Esophagus mucosa (tissue), 1 donor: ENCODE measurements at regions not wholly inside any gene's neighbourhood (a gene's known extent, or its start where the extent isn't known, plus 50 kb on each side); places are given as distances from the start of the nearest gene placed in this dataset.

ENCODE experiments used
- ATAC-seq: fragments of 200-7000 bp; cut with Tn5 transposase; one replicate; pipeline ENCODE4 v1.9.1; 2020
- donor health status: DM: yes; HTN: yes; CAD: no.

DNA sequence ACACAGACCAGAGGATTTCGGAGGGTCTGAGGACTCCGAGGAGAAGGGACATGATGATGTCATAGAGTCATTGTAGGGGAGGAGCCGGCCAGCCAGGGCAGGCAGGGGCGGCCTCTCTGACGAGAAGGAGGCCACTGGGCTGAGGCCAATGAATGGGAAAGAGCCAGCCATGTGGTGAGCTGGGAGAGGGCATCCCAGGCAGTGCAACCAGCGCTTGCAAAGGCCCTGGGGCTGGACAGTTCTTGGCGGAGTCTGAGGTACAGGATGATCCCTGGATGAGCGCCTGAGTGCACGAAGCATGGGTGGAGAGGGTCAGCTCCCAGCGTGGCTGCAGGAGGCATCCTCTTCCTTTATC lies 158.6 kb upstream of the FOXF1 start:
- ATAC-seq, result peak; percentile 35

DNA sequence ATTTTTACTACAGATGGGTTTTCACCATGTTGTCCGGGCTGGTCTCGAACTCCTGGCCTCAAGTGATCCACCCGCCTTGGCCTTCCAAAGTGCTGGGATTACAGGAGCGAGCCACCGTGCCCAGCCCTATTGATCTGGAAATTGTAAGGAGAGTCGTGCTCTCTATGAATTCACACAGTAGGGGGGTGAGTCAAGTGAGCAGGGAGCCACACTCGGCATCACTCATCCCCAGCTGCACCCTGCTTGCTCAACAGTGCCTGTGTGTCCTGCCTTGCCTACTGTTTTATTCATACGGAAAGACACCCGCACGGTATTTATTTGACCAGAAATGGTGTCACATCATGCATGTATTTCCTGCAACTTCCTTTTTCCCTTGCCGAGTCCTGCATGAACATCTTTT lies 157.2 kb upstream of the FOXF1 start:
- ATAC-seq, result no peak

DNA sequence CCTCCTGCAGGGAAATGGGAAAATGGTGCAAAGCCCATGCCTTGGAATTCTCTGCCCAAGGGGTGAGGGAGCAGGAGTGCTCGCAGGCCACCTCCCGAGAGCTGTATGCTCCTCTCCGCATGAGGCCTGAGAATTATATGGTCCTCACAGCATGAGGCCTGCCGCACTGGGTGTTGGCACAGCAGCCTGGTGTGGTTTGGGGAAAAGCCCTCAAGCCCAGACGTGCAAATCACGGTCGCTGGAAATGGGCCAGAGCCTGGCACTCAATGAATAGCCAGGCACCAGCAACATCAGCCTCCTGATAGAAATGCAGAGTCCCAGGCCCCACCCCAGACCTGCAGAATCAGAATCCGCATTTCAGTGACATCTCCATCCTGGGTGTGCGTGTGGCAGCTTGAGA lies 156.4 kb upstream of the FOXF1 start:
- ATAC-seq, result no peak

DNA sequence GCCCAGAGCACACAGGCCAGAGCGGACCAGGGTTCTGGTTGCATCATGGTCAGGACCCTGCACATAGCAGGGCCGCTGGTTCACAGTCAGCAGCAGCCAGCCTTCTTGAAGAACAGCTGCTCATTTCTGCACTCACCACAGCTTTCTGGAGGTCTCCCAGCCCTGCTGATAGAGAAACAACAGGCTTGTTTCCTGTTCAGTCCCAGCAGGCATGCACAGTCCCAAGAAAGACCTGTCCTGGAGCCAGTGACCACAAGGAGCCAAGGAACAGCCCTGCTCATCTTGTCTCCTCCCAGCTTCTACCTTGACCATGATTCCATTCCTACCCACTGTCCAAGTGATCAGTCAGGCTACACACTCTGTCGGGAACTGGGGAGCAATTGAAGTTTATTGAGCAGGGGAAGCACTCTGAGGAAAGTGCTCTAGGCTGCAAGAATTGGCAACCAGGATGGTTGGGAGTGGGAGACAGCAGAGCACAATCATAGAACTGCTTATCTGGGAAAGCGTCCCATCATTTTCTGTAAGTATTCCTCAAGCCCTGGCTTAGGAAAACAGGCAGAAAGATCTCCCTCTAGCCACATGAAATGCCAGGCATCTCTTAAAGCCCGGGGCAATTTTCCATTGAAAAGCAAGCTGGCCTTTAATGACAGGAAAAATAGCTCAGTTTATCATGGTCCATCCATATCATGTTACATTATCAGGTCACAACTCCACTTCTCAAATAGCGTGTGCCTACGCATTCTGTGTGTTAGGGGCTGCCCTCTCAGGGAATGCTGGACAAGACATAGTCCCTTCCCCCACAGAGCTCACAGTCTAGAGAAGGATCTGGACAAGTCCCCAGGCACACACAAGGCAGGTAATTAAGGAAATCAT lies 155.4 kb upstream of the FOXF1 start:
- no peak for ATAC-seq

DNA sequence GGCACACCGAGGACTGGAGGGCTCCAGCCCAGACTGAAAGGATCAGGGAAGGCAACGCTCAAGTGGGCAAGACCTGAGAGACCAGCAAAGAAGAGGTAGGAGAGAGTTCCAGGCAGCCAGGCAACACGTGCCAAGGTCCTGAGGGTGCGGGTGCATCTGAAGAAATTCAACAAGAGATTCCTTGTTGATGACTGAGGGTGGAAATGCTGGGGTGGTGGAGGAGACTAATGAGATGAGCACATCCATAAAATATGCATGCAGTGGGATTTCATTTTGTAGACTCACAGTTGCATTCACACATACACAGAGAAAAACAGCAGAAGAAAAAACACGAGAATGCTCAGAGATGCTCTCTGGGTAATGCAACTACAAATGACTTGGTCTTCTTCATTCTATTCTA lies 154.8 kb upstream of the FOXF1 start:
- ATAC-seq, result no peak

DNA sequence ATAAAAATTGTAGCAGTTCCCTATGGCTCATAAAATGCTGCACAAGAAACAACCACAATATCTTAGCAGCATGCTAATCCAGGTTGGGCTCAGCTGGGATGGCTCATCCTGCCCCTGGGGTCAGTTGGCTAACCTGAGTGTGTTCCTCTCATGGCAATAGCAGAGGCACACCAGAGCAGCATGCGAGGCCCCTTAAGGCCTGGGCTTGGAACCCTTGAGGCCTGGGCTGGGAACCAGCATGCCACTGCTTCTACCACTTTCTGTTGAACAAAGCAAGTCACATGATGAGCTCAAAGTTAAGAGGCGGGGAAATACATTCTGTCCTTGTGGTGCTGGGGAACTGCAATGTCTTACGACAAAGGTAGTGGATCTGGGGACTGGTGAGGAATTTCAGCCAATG lies 154.4 kb upstream of the FOXF1 start:
- ATAC-seq, result no peak

DNA sequence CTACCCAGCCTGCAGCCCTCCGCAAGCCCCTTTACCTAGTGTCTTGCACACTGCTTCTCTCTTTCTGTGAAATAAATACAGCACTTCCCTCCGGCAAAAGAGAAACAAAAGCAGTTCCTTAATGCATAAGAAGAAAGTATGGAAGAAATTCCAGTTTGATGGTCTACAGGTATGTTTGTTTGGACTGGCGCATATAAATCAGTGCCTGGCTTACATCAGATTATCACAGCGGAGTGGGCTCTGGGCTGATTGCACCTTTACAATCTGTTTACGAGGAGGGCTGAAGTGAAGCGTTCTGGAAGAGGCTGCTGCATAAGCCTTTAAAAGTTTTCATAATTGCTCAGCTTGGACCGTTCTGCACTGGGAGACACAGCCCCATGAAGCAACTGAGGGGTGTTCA lies 153.5 kb upstream of the FOXF1 start:
- ATAC-seq, result no peak

DNA sequence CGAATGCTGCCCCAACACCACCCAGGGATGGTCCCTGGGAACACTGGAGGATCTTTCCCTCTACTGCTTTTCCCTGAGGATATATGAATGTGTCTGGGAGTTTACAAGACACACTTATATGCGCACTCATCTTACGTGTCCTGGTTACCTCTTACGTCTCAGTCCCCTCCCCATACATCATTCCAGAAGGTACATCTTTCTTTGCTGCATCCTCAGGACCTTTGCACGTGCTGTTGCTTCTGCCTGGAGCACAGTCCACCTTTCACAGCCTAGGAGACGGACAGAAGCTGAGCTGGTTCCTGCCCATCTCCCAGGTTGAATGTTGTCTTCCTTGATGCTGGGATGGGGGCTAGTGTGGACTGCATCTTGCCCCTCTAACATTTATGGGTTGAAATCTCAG lies 153.0 kb upstream of the FOXF1 start:
- no peak for ATAC-seq

DNA sequence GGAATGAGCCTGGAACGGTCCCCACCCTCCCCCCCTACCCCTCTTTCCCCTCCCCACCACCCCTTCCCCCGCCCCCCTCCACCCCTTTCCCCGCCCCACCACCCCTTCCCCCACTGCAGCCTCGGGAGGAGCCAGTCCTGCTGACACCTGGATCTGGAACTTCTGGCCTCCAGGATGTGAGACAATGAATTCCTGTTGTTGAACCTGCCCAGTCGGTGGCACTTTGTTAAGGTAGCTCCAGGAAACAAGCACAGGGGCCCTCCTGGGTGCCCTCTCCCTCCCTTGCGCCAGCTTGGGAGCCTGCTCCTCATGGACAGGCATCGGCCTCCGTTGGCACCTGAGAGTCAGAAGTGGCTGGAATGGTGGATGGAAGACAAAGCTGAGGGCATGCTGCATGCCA lies 152.4 kb upstream of the FOXF1 start:
- ATAC-seq, result no peak

DNA sequence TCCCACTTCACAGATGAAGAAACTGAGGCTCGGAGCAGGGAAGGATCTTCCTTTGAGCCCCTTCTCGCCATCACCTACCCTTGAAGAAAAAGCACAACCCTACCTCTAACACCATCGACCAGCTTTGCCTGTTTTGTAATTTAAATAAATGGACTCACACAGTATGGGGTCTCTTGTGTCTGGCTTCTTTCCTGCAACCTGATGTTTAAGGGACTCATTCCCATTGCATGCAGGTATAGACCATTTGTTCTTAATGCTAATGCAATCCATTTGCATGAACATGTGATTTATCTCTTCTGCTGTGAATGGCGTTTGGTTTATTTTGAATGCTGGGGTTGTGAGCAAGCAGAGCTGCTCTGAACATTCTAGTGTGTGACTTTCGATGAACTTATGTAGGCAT lies 150.8 kb upstream of the FOXF1 start:
- ATAC-seq, result no peak

DNA sequence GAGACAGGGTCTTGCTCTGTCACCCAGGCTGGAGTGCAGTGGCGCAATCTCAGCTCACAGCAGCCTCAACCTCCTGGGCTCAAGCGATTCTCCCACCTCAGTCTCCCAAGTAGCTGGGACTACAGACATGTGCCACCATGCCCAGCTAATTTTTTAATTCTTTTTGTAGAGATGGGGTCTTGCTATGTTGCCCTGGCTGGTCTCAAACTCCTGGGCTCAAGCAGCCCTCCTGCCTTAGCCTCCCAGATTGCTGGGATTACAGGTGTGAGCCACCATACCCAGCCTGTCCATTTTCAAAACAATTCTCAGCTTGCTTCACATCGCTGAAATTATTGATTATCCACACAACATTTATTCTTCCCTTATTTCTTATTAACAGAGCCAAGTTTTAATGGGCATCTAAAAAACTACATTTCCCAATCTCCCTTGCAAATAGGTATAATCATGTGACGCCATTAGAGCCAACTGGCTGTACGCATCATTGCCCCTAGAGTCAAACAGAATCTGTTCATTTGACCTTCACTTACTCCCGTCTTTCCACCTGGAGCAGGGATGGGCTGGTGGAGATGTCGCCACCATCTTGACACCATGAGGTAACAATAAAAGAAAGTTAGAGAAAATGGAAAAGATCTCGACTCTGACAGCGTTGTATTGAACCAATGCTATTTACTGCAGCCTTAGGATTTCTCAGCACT lies 148.0 kb upstream of the FOXF1 start:
- no peak for ATAC-seq

DNA sequence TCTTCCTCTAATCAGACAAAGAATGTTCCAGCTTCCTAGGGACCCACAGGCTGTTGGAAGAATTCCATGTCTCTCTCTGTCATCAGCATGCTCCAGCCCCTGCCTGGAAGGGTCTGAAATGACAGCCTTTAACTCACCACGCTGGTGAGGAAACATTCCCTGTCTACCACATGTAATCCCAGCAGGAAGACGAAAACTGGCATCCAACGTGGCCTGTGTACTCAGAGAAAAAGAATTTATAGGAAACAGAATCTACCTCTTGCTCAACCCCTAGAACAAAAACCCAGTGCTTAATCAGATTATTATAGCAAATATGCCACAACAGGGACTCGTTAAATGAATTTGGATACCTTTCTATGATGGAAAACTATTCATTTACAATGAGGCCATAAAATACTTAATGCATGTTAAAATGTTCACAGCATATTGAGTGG lies 147.3 kb upstream of the FOXF1 start:
- no peak for ATAC-seq

DNA sequence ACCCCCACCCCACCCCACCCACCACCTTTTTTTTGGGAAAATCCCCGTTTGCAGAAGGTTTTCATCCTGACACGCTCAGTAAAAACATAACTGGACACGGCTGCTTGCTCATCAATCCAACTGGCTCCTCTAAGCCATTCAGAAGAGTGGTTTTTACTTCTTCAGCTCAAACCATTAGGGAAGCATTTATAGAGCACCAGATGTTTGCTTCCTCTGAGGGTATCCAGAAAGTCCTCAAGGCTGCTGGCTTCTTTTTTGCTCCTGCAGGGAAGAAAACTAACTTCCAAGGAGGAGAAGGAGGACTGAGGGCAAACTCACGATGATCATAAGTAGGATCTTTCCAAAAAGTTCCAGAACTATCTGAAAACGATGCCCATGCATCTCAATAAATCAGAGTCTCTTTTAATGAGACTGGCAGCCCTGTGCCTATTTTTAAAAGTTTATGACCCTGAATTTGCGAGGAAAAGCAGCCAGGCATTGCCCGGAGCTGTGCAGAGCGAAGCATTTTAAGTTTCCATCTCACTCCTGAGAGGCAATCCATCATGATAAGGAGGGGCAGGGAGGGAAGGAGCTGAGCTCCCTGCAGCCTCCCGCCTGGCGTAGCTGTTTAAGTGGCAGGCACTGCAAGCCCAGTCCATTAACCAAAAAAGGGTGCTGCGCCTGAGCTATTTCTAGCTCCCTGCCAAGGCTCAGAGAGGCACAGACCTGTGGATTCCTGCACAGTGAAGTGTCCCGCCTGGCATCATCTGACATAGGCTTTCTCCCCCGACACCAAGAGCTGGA lies 146.3 kb upstream of the FOXF1 start:
- no peak for ATAC-seq

DNA sequence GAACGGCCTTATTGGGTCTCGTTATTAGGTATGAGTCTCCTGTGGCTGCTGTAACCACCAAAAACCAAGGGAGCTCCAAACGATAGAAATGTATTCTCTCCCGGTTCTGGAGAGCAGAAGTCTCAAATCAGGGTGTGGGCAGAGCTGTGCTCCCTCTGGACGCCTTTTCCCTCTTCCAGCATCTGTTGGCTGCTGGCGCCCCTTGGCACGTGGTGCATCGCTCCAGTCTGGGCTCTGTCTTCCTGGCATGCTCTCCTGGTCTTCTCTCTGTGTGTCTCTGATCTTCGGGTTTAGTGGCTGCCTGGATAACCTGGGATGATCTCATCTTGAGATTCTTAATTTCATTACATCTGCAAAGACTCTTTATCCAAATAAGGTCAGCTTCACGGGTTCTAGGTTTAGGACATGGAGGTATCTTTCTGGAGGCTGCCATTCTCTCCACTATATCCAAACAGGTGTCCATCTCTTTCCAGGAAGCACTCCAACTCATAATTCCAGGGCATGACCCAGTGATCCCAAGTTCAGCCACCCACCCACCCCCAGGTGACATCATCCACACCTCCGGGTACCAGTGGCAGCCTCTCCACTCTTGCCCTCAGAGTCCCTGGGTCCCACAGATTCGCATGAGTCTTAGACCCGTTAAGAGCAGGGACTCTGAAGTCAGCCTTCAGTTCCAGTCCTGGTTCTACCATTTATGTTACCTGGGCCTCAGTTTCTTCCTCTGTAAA lies 145.5 kb upstream of the FOXF1 start:
- ATAC-seq, result no peak

DNA sequence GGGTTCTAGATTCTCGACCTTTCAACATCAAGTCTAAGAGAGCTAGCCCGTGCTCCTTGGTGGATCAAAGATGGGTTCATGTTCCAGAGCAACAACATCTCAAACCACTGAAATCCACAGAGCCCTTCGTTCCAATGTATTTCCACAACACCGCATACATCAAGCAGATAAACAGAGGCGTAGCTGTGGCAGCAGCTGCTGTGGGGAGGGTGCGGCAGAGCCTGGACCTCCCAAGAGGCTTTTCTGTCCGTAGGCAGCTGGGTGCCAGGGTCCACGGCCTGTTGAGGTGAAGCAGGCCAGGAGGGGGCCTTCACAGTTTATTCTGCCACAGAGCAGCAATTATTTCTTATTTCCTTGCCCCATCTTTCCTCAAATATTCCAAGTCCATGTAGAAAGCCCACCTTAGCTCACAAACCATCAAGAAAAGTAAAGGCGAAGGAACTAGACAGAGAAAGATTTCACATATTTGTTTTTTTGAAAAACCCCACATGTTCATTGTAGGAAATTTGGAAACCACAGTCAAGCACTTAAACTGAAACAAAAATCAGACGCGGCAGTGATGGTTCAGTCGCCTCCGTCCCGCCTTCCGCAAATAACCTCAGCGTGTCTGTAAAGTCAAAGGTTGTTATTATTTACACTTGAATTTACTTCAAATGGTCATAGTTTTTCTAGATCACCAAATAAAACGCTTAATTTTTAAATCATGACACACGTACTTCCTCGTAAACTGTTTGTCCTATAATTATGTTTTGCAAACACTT lies 144.6 kb upstream of the FOXF1 start:
- no peak for ATAC-seq

DNA sequence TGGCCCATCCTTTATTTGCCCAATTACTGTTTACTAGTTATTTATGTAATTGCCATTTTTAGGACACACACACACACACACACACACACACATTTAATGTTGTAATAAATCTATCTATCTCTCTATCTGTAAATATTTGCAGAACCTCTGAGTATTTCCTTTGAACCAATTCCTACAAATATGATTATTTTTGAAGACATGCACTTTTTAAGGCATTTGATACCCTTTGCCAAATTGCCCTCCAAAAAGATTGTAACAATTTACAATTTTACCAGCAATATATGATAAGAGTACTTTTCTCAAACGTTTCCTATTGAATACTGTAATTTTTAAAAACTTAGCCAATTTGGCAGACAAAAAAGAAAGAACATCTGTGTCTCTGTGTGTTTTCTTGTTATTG lies 143.8 kb upstream of the FOXF1 start:
- ATAC-seq, result no peak

DNA sequence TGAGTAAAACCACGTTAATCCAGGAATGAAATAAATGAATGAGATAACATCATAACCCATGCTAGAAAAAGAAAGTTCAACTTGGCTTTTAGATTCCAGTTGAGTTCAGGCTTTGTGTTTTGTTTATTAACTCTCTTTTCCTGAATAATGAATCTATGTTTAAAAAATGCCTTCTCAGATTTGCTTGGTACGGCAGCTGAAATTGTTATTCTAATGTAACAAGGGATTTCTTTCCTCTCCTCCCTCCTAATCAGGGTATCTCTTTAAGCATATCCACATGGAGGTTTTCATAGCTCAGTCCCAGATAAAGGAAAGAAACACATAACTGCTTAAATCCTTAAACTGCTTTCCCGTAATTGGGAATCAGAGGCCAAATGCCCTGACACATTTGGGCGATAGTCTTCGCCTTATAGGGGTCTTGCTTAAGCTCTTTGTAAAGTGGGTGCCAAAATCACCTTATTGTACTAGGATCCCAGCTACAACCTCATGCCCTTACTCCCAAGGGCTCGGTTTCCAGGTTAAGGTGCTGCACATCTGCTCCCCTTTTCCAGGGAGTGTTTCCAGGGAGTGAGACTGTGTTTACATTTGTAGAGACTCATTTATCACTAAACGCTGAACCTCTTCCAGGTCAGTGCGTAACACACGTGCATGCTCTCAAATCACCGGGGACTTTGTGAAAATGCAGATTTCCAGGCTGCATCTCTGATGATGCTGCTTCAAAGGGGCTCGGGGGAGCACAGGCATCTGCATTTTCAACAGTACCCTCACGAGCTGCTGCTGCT lies 142.8 kb upstream of the FOXF1 start:
- ATAC-seq, result no peak

DNA sequence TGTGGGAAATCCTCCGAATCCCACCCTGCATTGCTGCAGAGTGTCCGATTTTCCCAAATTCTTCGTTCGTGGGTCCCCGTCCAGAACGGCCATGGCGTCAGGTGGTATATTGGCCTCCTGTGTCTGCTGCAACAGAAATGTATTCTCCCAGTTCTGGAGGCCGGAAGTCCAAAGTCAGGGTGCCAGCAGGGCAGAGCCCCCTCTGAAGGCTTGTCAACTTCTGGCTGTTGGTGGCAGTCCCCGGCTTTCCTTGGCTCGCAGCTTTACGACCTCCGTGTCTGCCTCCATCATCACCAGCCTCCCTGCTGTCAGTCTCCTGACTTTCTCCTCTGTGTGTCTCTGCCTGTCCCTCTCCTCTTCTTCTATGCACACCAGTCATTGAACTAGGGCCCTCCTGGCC lies 142.1 kb upstream of the FOXF1 start:
- no peak for ATAC-seq

DNA sequence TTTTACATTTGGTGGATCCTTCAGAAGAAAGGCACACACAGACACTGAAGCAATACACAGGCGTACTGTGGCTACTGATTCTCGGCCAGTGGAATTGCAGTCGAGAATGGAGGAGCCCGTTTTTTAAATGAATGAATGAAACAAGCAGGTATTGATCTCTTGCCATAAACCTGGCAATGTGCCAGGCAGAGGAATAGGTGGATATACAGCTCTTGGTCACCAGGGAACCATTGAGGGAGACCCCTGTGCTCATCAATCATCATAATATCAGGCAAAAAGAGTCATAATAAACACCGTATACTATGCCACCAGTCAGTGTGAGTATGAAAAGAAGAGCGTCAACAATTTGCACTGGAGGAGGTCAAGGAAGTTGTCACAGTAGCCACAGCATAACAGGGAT lies 140.3 kb upstream of the FOXF1 start:
- ATAC-seq, result no peak

DNA sequence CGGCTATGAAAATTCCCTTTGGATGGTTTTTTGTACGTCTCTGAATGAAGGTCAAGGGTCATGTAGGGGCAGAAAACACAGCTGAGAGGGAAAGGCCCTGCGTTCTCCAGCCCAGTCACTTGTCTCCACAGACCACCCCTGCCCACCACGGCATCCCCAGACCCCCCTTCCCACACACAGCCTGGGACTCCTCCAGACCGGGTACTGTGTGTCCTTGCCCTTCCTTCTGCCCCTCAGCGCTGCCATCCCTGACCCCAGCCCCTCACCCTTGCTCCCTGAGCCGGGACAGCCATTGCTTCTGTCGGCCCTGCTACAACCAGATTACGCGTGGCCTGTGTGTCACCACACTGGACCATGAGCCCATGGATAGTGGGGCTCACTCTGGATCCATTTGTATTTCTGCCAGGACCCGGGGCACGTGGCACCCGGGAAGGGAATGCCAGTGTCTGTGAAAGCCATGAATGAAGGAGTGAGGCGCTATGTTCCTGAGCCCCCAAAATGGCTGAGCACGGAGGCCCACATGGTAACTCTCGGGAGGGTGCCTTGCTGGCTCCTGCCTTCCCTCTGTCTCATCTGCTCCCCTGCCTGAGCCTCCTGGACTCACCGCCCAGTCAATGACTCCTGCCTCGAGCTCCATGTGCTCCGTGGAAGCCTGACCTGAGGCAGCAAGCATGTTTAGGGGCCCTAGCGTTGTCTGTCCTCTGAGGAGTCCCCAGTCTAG lies 139.1 kb upstream of the FOXF1 start:
- ATAC-seq, result peak; percentile 32

DNA sequence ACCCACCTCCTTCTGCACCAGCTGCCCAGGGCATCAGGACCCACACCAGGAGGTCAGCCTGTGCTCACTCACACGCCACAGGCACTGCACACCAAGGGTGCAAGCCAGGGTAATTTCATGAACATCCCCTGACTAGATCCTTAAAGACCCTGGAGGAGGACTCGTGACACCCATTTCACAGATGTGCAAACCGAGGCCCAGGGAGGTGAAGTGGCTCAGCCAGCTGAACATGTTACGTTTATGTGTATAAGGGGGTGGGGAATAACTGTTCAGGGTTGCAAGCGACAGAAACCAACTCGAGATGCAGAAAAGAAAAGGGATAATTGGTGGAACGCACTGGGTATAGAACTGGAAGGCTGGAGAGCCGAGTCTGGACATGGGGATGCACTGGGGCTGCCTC lies 138.1 kb upstream of the FOXF1 start:
- ATAC-seq, result no peak
